ENCODE measurements at regions not wholly inside any gene's neighbourhood (a gene's known extent, or its start where the extent isn't known, plus 50 kb on each side); places are given as distances from the start of the nearest gene placed in this dataset.
A peak's percentile ranks its signal among the peaks of the same experiment; 100 is the strongest.

DNA sequence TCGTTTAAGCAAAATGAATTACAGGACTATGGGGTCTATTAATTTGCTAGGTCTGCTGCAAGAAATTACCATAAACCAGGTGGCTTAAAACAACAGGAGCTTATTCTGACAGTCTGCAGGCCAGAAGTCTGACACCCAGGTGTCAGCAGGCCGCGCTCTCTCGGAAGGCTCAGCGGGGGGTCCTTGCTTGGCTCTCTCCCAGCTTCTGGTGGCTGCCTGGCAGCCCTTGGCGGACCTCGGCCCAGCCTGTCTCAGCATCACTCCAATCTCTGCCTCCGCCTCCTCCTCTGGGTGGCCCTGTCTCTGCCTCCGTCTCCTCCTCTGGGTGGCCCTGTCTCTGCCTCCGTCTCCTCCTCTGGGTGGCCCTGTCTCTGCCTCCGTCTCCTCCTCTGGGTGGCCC lies 580.5 kb upstream of the FAT1 start:
- Histone ChIP-seq H3K9ac (ENCODE audit: insufficient read depth in 1 of 2, low read length in 2 of 2) (no peak overlapping the region), H3K36me3 (ENCODE audit: control insufficient read depth in 4 of 4, insufficient read depth in 4 of 4, low read length in 4 of 4) (no peaks in the 10 kb centered on the region), H3K4me1 (ENCODE audit: control insufficient read depth in 5 of 5, insufficient read depth in 5 of 5, low read length in 5 of 5) (peaks cover 0 to 32% (median 3%) of the 10 kb centered on the region in 5 donors), H3K4me3 (no peak overlapping the region), H3K27ac (ENCODE audit: low read depth in 1 of 2, low read length in 1 of 2) (no peak overlapping the region), H3K9me3 (ENCODE audit: control insufficient read depth in 4 of 4, insufficient read depth in 3 of 4, low read length in 3 of 4) (peaks cover 0 to 4% (median 0%) of the 10 kb centered on the region in 4 donors), H3K27me3 (ENCODE audit: control insufficient read depth in 3 of 3, insufficient read depth in 3 of 3, low read length in 2 of 3) (no peaks in the 10 kb centered on the region)
- no peak for ATAC-seq (ENCODE audit: insufficient read depth, low FRiP score)
- DNase-seq: peak; percentile 78 to 84 (median 80)
- WGBS, 2 donors: 84% methylated on average over 10 of the region's 11 CpGs
- TF ChIP-seq, protein P1, sequence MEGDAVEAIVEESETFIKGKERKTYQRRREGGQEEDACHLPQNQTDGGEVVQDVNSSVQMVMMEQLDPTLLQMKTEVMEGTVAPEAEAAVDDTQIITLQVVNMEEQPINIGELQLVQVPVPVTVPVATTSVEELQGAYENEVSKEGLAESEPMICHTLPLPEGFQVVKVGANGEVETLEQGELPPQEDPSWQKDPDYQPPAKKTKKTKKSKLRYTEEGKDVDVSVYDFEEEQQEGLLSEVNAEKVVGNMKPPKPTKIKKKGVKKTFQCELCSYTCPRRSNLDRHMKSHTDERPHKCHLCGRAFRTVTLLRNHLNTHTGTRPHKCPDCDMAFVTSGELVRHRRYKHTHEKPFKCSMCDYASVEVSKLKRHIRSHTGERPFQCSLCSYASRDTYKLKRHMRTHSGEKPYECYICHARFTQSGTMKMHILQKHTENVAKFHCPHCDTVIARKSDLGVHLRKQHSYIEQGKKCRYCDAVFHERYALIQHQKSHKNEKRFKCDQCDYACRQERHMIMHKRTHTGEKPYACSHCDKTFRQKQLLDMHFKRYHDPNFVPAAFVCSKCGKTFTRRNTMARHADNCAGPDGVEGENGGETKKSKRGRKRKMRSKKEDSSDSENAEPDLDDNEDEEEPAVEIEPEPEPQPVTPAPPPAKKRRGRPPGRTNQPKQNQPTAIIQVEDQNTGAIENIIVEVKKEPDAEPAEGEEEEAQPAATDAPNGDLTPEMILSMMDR (IDR thresholded peaks at IDR 0.05; ENCODE audit: control extremely low read depth, extremely low read depth): no peak

DNA sequence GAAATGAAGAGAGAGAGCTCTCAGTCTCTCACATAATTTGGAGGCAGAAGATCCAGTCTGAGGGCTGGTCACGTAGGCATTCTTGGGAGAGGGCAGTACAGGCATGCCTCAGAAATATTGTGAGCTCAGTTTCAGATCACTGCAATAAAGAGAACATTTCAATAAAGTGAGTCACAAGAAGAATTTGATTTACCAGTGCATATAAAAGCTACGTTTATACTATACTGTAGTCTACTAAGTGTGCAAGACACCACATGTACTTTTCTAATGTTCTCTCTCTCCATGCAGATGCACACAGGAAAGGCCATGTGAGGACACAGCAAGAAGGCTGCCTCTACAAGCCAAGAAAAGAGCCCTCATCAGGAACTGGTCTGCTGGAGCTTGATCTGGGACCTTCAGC lies 583.5 kb upstream of the FAT1 start:
- no peak for ATAC-seq (ENCODE audit: insufficient read depth, low FRiP score)

DNA sequence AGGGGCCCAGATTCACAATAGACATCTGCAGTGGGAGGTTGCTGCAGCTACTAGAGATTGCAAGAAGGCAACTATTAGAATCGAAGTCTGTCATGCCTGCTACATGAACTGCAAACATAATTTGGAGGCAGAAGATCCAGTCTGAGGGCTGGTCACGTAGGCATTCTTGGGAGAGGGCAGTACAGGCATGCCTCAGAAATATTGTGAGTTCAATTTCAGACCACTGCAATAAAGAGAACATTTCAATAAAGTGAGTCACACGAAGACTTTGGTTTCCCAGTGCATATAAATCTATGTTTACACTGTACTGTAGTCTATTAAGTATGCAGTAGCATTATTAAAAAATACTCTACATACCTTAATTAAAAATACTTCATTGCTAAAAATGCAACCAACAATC lies 585.8 kb upstream of the FAT1 start:
- H3K9me3 ChIP-seq (ENCODE audit: control insufficient read depth in 4 of 4, insufficient read depth in 3 of 4, low read length in 3 of 4): peaks cover 0 to 3% (median 0%) of the 10 kb centered on the region in 4 donors
- TF ChIP-seq, protein P1 (IDR thresholded peaks at IDR 0.05; ENCODE audit: control extremely low read depth, extremely low read depth): no peak
- peaks cover 0 to 4% (median 0%) of the 10 kb centered on the region in 5 donors for H3K4me1 ChIP-seq (ENCODE audit: control insufficient read depth in 5 of 5, insufficient read depth in 5 of 5, low read length in 5 of 5)
- H3K9ac ChIP-seq (ENCODE audit: insufficient read depth in 1 of 2, low read length in 2 of 2): no peak overlapping the region
- H3K4me3 ChIP-seq: no peak overlapping the region
- DNase-seq (no peak), ATAC-seq (ENCODE audit: insufficient read depth, low FRiP score) (no peak)
- WGBS, 2 donors: 86% methylated on average over 3 of the region's 3 CpGs
- H3K27me3 ChIP-seq (ENCODE audit: control insufficient read depth in 3 of 3, insufficient read depth in 3 of 3, low read length in 2 of 3): no peaks in the 10 kb centered on the region
- no peaks in the 10 kb centered on the region for H3K36me3 ChIP-seq (ENCODE audit: control insufficient read depth in 4 of 4, insufficient read depth in 4 of 4, low read length in 4 of 4)
- H3K27ac ChIP-seq (ENCODE audit: low read depth in 1 of 2, low read length in 1 of 2): no peak overlapping the region

More for the DNA sequence above, 583.5 kb upstream of the FAT1 start:
- no peaks in the 10 kb centered on the region for H3K36me3 ChIP-seq (ENCODE audit: control insufficient read depth in 4 of 4, insufficient read depth in 4 of 4, low read length in 4 of 4)
- H3K4me3 ChIP-seq: no peak overlapping the region
- TF ChIP-seq, protein P1 (IDR thresholded peaks at IDR 0.05; ENCODE audit: control extremely low read depth, extremely low read depth): no peak
- 76 to 80% methylated on average over 2 of the region's 2 CpGs for WGBS, 2 donors
- DNase-seq: no peak
- H3K9me3 ChIP-seq (ENCODE audit: control insufficient read depth in 4 of 4, insufficient read depth in 3 of 4, low read length in 3 of 4): peaks cover 0 to 3% (median 0%) of the 10 kb centered on the region in 4 donors
- peaks cover 0 to 24% (median 2%) of the 10 kb centered on the region in 5 donors for H3K4me1 ChIP-seq (ENCODE audit: control insufficient read depth in 5 of 5, insufficient read depth in 5 of 5, low read length in 5 of 5)
- H3K27ac ChIP-seq (ENCODE audit: low read depth in 1 of 2, low read length in 1 of 2): no peak overlapping the region
- H3K27me3 ChIP-seq (ENCODE audit: control insufficient read depth in 3 of 3, insufficient read depth in 3 of 3, low read length in 2 of 3): no peaks in the 10 kb centered on the region
- H3K9ac ChIP-seq (ENCODE audit: insufficient read depth in 1 of 2, low read length in 2 of 2): no peak overlapping the region

DNA sequence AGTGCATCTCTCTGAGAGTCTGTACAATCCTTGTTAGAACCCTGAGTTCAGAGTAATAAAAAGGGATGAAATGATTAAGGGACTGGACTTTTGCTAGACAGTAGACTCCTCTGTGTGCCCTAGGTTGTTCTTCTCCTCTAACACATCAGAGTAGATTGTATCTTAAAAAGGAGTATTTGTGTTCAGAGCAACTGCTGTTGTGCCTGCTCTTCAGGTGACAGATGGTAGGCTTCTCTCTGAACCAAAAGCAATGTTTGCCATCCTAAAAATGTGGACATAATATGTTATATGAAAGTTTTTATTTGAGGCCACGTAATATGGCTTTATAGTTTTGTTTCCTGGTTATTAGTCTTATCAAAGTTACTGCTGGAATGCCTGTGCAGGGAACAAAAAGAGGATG lies 588.6 kb upstream of the FAT1 start:
- ATAC-seq (ENCODE audit: insufficient read depth, low FRiP score): no peak
- WGBS, 2 donors: 60 to 75% methylated on average over 1 of the region's 1 CpG

More for the DNA sequence above, 588.6 kb upstream of the FAT1 start:
- no peaks in the 10 kb centered on the region for H3K36me3 ChIP-seq (ENCODE audit: control insufficient read depth in 4 of 4, insufficient read depth in 4 of 4, low read length in 4 of 4)
- peaks cover 0 to 3% (median 0%) of the 10 kb centered on the region in 4 donors for H3K9me3 ChIP-seq (ENCODE audit: control insufficient read depth in 4 of 4, insufficient read depth in 3 of 4, low read length in 3 of 4)
- H3K27ac ChIP-seq (ENCODE audit: low read depth in 1 of 2, low read length in 1 of 2): no peak overlapping the region
- DNase-seq: no peak
- TF ChIP-seq, protein P1 (IDR thresholded peaks at IDR 0.05; ENCODE audit: control extremely low read depth, extremely low read depth): no peak
- H3K9ac ChIP-seq (ENCODE audit: insufficient read depth in 1 of 2, low read length in 2 of 2): no peak overlapping the region
- H3K27me3 ChIP-seq (ENCODE audit: control insufficient read depth in 3 of 3, insufficient read depth in 3 of 3, low read length in 2 of 3): no peaks in the 10 kb centered on the region
- H3K4me1 ChIP-seq (ENCODE audit: control insufficient read depth in 5 of 5, insufficient read depth in 5 of 5, low read length in 5 of 5): peaks cover 0 to 2% (median 0%) of the 10 kb centered on the region in 5 donors
- H3K4me3 ChIP-seq: no peak overlapping the region
